ENCODE measurements at regions not wholly inside any gene's neighbourhood (a gene's known extent, or its start where the extent isn't known, plus 50 kb on each side); places are given as distances from the start of the nearest gene placed in this dataset.
"Not testable (repeated sequence)": the region's sequence is repeated elsewhere in the genome, so short reads cannot be mapped to it uniquely, and the experiment has no call there.

GRCh38 chr2:111437288-111437990 is 316.7 kb downstream of the BCL2L11 start:
- not testable (repeated sequence) for H3K9me3 ChIP-seq (ENCODE audit: control insufficient read depth, low read length); H3K36me3 ChIP-seq (ENCODE audit: control insufficient read depth, insufficient read depth, low read length, severe bottlenecking); H3K4me1 ChIP-seq (ENCODE audit: control insufficient read depth, insufficient read depth, low read length); H3K27me3 ChIP-seq (replicated peaks; ENCODE audit: control insufficient read depth, insufficient read depth, low read length); H3K4me3 ChIP-seq (ENCODE audit: low read length); DNase-seq (ENCODE audit: low read depth)
- peak overlapping the region; percentile 46 for H3K9ac ChIP-seq (ENCODE audit: low read length)

GRCh38 chr2:111438161-111438560 is 317.4 kb downstream of the BCL2L11 start:
- H3K9ac ChIP-seq (ENCODE audit: low read length); H3K36me3 ChIP-seq (ENCODE audit: control insufficient read depth, insufficient read depth, low read length, severe bottlenecking); H3K27me3 ChIP-seq (replicated peaks; ENCODE audit: control insufficient read depth, insufficient read depth, low read length); H3K9me3 ChIP-seq (ENCODE audit: control insufficient read depth, low read length); H3K4me1 ChIP-seq (ENCODE audit: control insufficient read depth, insufficient read depth, low read length); H3K4me3 ChIP-seq (ENCODE audit: low read length); DNase-seq (ENCODE audit: low read depth): not testable (repeated sequence)

GRCh38 chr2:111439237-111439636 is 318.5 kb downstream of the BCL2L11 start:
- H3K9me3 ChIP-seq (ENCODE audit: control insufficient read depth, low read length); H3K36me3 ChIP-seq (ENCODE audit: control insufficient read depth, insufficient read depth, low read length, severe bottlenecking); H3K4me3 ChIP-seq (ENCODE audit: low read length); H3K9ac ChIP-seq (ENCODE audit: low read length); H3K27me3 ChIP-seq (replicated peaks; ENCODE audit: control insufficient read depth, insufficient read depth, low read length); DNase-seq (ENCODE audit: low read depth); H3K4me1 ChIP-seq (ENCODE audit: control insufficient read depth, insufficient read depth, low read length): not testable (repeated sequence)

- H3K9ac ChIP-seq (ENCODE audit: low read length); DNase-seq (ENCODE audit: low read depth); H3K36me3 ChIP-seq (ENCODE audit: control insufficient read depth, insufficient read depth, low read length, severe bottlenecking); H3K27me3 ChIP-seq (replicated peaks; ENCODE audit: control insufficient read depth, insufficient read depth, low read length); H3K9me3 ChIP-seq (ENCODE audit: control insufficient read depth, low read length); H3K4me1 ChIP-seq (ENCODE audit: control insufficient read depth, insufficient read depth, low read length); H3K4me3 ChIP-seq (ENCODE audit: low read length): not testable (repeated sequence)
Observed at GRCh38 chr2:111441614-111442013, 320.9 kb downstream of the BCL2L11 start.

GRCh38 chr2:111442767-111443454 is 322.2 kb downstream of the BCL2L11 start:
- H3K36me3 ChIP-seq (ENCODE audit: control insufficient read depth, insufficient read depth, low read length, severe bottlenecking); H3K9me3 ChIP-seq (ENCODE audit: control insufficient read depth, low read length); H3K9ac ChIP-seq (ENCODE audit: low read length); H3K4me3 ChIP-seq (ENCODE audit: low read length); DNase-seq (ENCODE audit: low read depth); H3K4me1 ChIP-seq (ENCODE audit: control insufficient read depth, insufficient read depth, low read length); H3K27me3 ChIP-seq (replicated peaks; ENCODE audit: control insufficient read depth, insufficient read depth, low read length): not testable (repeated sequence)

- H3K9me3 ChIP-seq (ENCODE audit: control insufficient read depth, low read length); H3K27me3 ChIP-seq (replicated peaks; ENCODE audit: control insufficient read depth, insufficient read depth, low read length): not testable (repeated sequence)
Observed at GRCh38 chr2:111444516-111444915, 323.8 kb downstream of the BCL2L11 start.

GRCh38 chr2:111445191-111445929 is 324.6 kb downstream of the BCL2L11 start:
- not testable (repeated sequence) for H3K4me1 ChIP-seq (ENCODE audit: control insufficient read depth, insufficient read depth, low read length); H3K9ac ChIP-seq (ENCODE audit: low read length); H3K36me3 ChIP-seq (ENCODE audit: control insufficient read depth, insufficient read depth, low read length, severe bottlenecking); H3K27me3 ChIP-seq (replicated peaks; ENCODE audit: control insufficient read depth, insufficient read depth, low read length); H3K9me3 ChIP-seq (ENCODE audit: control insufficient read depth, low read length); DNase-seq (ENCODE audit: low read depth); H3K4me3 ChIP-seq (ENCODE audit: low read length)

More at GRCh38 chr2:111444516-111444915, 323.8 kb downstream of the BCL2L11 start:
- not testable (repeated sequence) for H3K4me3 ChIP-seq (ENCODE audit: low read length); H3K9ac ChIP-seq (ENCODE audit: low read length); H3K36me3 ChIP-seq (ENCODE audit: control insufficient read depth, insufficient read depth, low read length, severe bottlenecking); H3K4me1 ChIP-seq (ENCODE audit: control insufficient read depth, insufficient read depth, low read length); DNase-seq (ENCODE audit: low read depth)

- DNase-seq (ENCODE audit: low read depth); H3K4me3 ChIP-seq (ENCODE audit: low read length); H3K9ac ChIP-seq (ENCODE audit: low read length); H3K36me3 ChIP-seq (ENCODE audit: control insufficient read depth, insufficient read depth, low read length, severe bottlenecking); H3K9me3 ChIP-seq (ENCODE audit: control insufficient read depth, low read length); H3K27me3 ChIP-seq (replicated peaks; ENCODE audit: control insufficient read depth, insufficient read depth, low read length); H3K4me1 ChIP-seq (ENCODE audit: control insufficient read depth, insufficient read depth, low read length): not testable (repeated sequence)
Observed at GRCh38 chr2:111445941-111446340, 325.2 kb downstream of the BCL2L11 start.

- H3K4me1 ChIP-seq (ENCODE audit: control insufficient read depth, insufficient read depth, low read length); H3K27me3 ChIP-seq (replicated peaks; ENCODE audit: control insufficient read depth, insufficient read depth, low read length); H3K9me3 ChIP-seq (ENCODE audit: control insufficient read depth, low read length); H3K9ac ChIP-seq (ENCODE audit: low read length); H3K4me3 ChIP-seq (ENCODE audit: low read length); H3K36me3 ChIP-seq (ENCODE audit: control insufficient read depth, insufficient read depth, low read length, severe bottlenecking); DNase-seq (ENCODE audit: low read depth): not testable (repeated sequence)
Observed at GRCh38 chr2:111447482-111447881, 326.8 kb downstream of the BCL2L11 start.

GRCh38 chr2:111448796-111449195 is 328.1 kb downstream of the BCL2L11 start:
- H3K36me3 ChIP-seq (ENCODE audit: control insufficient read depth, insufficient read depth, low read length, severe bottlenecking); H3K4me1 ChIP-seq (ENCODE audit: control insufficient read depth, insufficient read depth, low read length); H3K27me3 ChIP-seq (replicated peaks; ENCODE audit: control insufficient read depth, insufficient read depth, low read length); H3K9ac ChIP-seq (ENCODE audit: low read length); H3K9me3 ChIP-seq (ENCODE audit: control insufficient read depth, low read length); DNase-seq (ENCODE audit: low read depth); H3K4me3 ChIP-seq (ENCODE audit: low read length): not testable (repeated sequence)

GRCh38 chr2:111450526-111450925 is 329.8 kb downstream of the BCL2L11 start:
- DNase-seq (ENCODE audit: low read depth); H3K9me3 ChIP-seq (ENCODE audit: control insufficient read depth, low read length); H3K36me3 ChIP-seq (ENCODE audit: control insufficient read depth, insufficient read depth, low read length, severe bottlenecking); H3K4me3 ChIP-seq (ENCODE audit: low read length); H3K27me3 ChIP-seq (replicated peaks; ENCODE audit: control insufficient read depth, insufficient read depth, low read length); H3K4me1 ChIP-seq (ENCODE audit: control insufficient read depth, insufficient read depth, low read length); H3K9ac ChIP-seq (ENCODE audit: low read length): not testable (repeated sequence)

All from adipocyte (in vitro differentiated cells).